ENCODE measurements at regions not wholly inside any gene's neighbourhood (a gene's known extent, or its start where the extent isn't known, plus 50 kb on each side); places are given as distances from the start of the nearest gene placed in this dataset.

DNA sequence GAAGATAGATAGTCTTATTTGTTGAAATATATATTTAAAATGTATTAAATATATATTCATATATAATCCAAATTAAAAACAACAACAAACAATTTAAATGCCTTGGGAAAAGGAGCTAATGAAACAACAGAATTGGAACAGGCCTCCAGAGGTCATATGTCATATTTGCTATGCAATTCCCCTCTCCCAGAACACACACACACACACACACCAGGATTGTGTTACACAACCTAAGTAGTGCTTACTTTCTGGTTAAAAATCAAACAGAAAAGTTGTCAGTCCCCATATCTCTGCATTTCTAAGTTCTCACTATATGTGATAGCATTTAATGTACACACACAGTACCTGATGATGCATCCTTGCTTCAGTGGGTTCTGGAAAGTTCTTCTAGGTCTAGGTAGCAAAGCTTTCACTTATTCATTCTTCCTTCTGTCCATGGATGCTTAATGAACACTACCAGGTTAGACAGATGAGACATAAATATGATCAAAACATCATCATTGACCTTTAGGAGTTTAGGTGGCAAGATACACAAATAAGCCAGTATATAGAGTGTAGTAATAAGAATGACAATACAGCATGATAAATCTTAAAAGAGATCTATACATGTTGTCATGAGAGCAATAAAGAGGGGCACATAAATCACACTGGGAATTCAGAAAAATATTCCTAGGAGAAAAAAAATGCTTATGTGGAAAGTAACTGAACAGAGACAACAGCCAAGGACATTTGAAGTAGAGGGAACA is 662.8 kb downstream of the PTPRC start:
- H3K4me3 ChIP-seq (ENCODE audit: control insufficient read depth, low read depth, low read length) = no peak overlapping the region
- no peak for DNase-seq (ENCODE audit: low read depth)
- TF ChIP-seq, protein P1, sequence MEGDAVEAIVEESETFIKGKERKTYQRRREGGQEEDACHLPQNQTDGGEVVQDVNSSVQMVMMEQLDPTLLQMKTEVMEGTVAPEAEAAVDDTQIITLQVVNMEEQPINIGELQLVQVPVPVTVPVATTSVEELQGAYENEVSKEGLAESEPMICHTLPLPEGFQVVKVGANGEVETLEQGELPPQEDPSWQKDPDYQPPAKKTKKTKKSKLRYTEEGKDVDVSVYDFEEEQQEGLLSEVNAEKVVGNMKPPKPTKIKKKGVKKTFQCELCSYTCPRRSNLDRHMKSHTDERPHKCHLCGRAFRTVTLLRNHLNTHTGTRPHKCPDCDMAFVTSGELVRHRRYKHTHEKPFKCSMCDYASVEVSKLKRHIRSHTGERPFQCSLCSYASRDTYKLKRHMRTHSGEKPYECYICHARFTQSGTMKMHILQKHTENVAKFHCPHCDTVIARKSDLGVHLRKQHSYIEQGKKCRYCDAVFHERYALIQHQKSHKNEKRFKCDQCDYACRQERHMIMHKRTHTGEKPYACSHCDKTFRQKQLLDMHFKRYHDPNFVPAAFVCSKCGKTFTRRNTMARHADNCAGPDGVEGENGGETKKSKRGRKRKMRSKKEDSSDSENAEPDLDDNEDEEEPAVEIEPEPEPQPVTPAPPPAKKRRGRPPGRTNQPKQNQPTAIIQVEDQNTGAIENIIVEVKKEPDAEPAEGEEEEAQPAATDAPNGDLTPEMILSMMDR (conservative IDR thresholded peaks at IDR 0.05; ENCODE audit: control insufficient read depth, insufficient read depth, low read depth, low read length) = no peak

GRCh38 chr1:199302554-199302953 is 663.7 kb downstream of the PTPRC start:
- TF ChIP-seq, protein P1 (conservative IDR thresholded peaks at IDR 0.05; ENCODE audit: control insufficient read depth, insufficient read depth, low read depth, low read length) = no peak
- H3K4me3 ChIP-seq (ENCODE audit: control insufficient read depth, low read depth, low read length) = no peak overlapping the region
- peak; percentile 26 for DNase-seq (ENCODE audit: low read depth)

DNA sequence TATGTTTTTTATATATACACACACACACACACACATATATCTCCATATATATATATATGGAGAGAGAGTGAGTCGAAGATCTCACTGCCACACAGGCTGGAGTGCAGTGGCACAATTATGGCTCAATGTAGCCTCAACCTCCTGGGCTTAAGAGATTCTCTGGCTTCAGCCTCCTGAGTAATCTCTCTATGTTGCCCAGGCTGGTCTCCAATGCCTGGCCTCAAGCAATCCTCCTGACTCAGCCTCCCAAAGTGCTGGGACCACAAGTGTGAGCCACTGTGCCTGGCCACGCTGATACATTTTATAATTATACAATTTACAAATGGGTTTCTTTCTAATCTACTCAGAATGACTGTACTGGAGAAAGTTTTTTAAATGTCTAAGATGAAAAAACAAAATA is 664.2 kb downstream of the PTPRC start:
- DNase-seq (ENCODE audit: low read depth) = no peak
- TF ChIP-seq, protein P1 (conservative IDR thresholded peaks at IDR 0.05; ENCODE audit: control insufficient read depth, insufficient read depth, low read depth, low read length) = no peak
- H3K4me3 ChIP-seq (ENCODE audit: control insufficient read depth, low read depth, low read length) = no peak overlapping the region

DNA sequence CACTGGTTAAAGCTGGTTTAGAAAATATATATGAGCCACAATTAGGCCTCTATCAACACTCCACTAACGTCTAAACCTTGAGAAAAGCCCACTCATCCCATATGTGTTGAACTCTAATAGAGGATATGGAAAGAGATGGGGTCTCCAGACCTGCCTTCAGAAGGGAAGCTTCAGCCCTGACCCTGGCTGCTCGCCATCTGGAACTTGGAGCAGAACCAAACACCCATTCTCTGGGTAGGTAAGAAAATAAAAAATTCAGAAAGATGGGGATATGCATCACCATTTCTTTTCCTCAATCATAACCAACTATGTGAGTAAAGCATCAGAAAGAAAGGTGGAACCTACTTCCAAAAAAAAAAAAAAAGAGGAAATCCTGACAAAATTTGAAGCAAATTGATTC is 666.2 kb downstream of the PTPRC start:
- H3K4me3 ChIP-seq (ENCODE audit: control insufficient read depth, low read depth, low read length) = no peak overlapping the region
- TF ChIP-seq, protein P1 (conservative IDR thresholded peaks at IDR 0.05; ENCODE audit: control insufficient read depth, insufficient read depth, low read depth, low read length) = no peak
- DNase-seq (ENCODE audit: low read depth) = no peak

DNA sequence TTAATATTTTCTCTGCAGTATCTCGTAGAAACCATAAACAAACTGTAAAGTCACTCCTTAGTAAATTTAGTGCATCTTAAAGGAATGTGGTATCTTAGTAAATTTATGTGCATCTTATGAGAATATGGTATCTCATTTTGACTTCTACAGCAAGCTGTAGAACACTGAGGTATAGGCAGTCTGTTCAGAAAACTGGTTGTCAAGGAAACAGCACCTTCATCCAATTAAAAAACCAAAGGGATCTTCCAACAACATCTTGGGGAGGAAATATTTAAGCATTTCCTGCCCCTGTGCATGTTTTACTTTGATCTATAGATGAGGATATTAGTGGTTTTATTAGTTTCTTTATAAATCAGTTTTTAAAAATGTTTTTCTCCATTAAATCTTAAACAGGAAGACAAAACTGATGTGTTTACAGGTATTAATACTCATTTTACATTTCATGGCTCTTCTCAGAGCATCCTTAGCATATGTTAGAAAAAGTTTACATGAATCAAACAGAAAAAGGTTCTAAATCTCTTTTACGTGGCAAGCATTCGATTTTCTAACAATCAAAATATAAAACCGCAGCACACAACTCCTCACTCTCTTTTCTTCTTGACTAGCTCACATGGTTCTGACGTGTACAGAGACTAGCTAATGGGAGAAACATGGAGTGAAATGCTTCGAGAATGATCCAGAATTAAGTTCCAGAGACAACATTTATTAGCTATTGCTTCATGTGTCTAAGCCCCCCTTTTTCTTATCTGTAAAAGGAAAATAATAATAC is 668.8 kb downstream of the PTPRC start:
- no peak for DNase-seq (ENCODE audit: low read depth)
- TF ChIP-seq, protein P1 (conservative IDR thresholded peaks at IDR 0.05; ENCODE audit: control insufficient read depth, insufficient read depth, low read depth, low read length) = no peak
- no peak overlapping the region for H3K4me3 ChIP-seq (ENCODE audit: control insufficient read depth, low read depth, low read length)

GRCh38 chr1:199308349-199308846 is 669.6 kb downstream of the PTPRC start:
- DNase-seq (ENCODE audit: low read depth) = no peak
- H3K4me3 ChIP-seq (ENCODE audit: control insufficient read depth, low read depth, low read length) = no peak overlapping the region
- TF ChIP-seq, protein P1 (conservative IDR thresholded peaks at IDR 0.05; ENCODE audit: control insufficient read depth, insufficient read depth, low read depth, low read length) = no peak

Measured in fibroblast of mammary gland (primary cell).